ENCODE measurements at regions not wholly inside any gene's neighbourhood (a gene's known extent, or its start where the extent isn't known, plus 50 kb on each side); places are given as distances from the start of the nearest gene placed in this dataset.

DNA sequence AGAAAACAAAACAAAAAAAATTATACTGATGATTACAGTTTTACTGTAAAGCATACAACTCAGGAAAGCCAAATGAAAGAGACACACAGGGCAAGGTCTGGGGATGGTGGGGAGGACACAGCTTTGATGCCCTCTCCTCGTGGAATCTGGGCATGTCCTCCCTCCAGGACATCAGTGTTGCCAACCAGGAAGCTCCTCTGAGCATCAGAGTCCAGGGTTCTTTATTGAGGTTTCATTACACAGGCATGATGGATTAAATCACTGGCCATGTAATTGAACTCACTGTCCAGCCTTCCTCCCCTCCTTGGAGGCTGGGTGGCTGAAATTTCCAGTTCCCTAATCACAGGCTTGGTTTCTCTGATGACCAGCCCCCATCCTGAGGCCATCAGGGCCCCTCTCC is 89.6 kb upstream of the MIER3 start:
- no peak for TF ChIP-seq EZH2 (IDR thresholded peaks at IDR 0.05; ENCODE audit: low read depth, low read length, severe bottlenecking)
- TF ChIP-seq, protein P1, sequence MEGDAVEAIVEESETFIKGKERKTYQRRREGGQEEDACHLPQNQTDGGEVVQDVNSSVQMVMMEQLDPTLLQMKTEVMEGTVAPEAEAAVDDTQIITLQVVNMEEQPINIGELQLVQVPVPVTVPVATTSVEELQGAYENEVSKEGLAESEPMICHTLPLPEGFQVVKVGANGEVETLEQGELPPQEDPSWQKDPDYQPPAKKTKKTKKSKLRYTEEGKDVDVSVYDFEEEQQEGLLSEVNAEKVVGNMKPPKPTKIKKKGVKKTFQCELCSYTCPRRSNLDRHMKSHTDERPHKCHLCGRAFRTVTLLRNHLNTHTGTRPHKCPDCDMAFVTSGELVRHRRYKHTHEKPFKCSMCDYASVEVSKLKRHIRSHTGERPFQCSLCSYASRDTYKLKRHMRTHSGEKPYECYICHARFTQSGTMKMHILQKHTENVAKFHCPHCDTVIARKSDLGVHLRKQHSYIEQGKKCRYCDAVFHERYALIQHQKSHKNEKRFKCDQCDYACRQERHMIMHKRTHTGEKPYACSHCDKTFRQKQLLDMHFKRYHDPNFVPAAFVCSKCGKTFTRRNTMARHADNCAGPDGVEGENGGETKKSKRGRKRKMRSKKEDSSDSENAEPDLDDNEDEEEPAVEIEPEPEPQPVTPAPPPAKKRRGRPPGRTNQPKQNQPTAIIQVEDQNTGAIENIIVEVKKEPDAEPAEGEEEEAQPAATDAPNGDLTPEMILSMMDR (IDR thresholded peaks at IDR 0.05; ENCODE audit: control extremely low read depth in 1 of 3, insufficient read depth in 1 of 3, low read depth in 1 of 3, low read length in 3 of 3), result no peak
- TF ChIP-seq PHF8 (conservative IDR thresholded peaks at IDR 0.05; ENCODE audit: low read depth, low read length), result no peak
